ENCODE measurements at regions not wholly inside any gene's neighbourhood (a gene's known extent, or its start where the extent isn't known, plus 50 kb on each side); places are given as distances from the start of the nearest gene placed in this dataset.

DNA sequence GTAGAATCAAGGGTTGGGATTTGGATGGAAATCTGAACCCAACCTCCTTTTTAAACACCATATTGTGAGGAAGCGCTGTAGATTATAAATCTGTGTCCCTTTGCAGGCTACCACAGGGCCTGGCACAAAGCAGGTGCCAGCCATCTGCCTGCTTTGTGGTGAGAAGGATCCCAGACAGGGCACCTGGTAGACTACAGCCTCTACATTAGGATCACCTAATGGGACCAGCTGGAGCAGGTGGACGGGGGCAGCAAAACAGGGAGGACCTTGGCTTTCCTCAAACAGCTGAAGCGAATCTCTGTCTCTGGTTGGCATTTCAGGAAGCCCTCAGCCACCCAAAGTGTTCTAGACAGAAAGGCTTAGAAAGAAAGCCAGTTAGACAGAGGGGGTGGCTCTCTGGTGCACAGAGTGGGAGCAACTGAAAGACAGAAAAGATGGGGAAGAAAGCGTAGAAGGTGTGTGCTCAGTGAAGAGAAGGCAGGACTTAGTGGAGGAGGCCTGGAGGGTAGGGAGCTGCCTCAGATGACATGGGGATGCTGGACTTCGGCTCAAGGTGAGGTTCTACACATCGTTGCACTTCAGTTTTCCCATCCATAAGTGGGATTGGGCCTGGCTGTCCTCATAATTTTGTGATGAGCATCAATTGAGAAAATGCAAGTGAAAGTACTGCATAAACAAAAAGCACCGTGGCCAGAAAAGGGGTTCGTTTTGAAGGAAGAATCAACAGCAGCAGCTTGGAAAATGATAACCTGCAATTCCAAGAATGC lies 350.8 kb downstream of the CYRIA start:
- DNase-seq, result no peak

DNA sequence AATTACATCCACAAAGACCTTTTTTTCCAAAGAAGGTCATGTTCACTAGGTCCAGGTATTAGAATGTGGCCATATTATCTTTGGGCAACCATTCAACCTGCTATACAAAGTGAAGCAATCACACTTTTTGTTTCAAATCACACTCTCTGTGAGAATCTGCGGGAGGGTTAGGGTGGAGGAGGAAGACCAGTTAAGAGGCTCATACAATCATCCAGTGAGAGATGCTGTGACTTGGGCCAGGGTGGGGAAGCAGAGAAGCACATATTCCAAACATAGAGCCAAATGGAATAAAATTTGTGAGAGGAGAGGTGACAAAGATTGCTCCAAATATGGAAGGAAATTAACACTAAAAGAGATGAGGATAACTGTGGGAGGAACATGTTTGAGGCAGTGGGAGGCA lies 351.6 kb downstream of the CYRIA start:
- DNase-seq, result no peak

GRCh38 chr2:16313235-16313975 lies 352.2 kb downstream of the CYRIA start:
- no peak for DNase-seq

DNA sequence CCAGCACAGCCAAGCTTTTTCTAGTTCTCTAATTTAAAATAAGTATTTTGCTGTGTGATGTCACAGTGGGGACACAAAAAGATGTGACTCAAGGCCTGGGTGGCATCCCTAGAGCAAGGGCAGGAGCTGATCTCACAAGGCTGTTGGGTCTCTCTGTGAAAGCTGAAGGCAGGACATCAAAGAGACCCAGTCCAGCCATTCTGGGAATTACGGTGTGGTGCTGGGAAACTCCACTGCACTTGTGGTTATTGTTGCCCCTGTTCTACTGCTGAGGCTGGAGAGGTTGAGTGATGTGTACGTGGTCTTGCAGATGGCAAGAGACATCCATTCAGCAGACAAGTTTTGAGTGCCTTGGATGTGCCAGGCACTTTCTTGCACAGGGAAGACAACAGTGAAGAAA lies 352.9 kb downstream of the CYRIA start:
- DNase-seq, result no peak

DNA sequence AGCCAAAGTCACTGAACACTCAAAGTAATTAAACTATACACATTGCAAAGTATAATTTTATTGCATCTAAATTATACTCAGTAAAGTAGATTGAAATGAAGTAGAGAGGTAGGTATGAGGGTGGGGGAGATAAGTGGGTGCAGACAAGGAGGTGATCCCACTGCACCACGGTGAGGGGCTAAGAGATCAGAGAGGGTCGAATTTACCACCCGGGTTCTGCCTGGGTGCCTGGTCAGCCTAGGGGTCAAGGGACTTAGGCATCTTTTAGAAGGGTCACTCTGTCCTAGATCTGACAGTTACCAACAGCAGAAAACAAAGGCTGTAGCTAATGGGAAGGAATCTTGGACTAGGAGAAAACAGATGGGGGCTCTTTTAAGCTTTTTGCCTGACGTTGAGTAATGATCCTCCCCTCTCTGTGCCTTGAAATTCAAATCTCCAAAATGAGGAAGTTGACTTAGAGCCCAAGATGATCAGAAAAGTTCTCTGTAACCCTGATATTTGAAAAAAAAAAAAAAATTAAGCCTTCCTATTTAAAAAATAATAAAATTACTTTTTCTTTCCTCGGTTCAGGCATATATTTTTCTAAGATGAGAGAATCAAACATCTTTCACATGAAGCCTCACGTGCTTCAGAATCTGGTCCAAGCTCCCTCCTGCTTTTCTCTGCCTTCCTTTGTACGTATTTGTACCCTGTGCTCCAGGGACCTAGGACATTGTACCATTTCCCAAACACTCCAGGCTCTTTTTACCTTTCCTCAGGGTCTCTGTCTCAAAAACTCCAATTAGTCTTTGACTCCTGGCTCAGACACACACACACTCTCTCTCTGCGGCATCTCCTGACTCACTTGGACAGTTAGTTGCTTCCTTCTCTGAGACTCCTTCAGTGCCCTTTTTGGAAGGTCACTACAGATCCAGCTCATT lies 353.9 kb downstream of the CYRIA start:
- DNase-seq, result no peak

DNA sequence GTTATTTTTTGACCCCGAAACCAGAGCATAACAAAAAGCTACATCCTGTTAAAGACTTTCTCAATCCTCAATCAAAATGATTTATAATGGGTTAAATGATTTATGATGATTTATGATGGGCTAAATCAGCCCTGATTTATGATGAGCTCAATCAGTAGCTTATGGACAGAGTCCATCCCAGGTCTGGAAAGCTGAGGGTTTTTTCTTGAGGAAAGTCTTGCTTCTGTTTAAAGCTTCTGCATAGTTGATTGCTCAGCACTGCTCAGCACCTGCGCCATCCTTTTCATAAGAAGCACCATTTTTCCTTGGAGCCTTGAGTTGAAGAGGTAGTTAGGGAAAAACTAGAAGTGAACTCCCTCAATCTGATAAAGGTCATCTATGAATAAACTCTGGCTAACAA lies 356.8 kb downstream of the CYRIA start:
- DNase-seq, result no peak

- no peak for DNase-seq
Observed at GRCh38 chr2:16304876-16305590, 360.6 kb downstream of the CYRIA start.

- no peak for DNase-seq
Observed at GRCh38 chr2:16303761-16304160, 361.9 kb downstream of the CYRIA start.

GRCh38 chr2:16303273-16303577 lies 362.4 kb downstream of the CYRIA start:
- DNase-seq, result no peak

DNA sequence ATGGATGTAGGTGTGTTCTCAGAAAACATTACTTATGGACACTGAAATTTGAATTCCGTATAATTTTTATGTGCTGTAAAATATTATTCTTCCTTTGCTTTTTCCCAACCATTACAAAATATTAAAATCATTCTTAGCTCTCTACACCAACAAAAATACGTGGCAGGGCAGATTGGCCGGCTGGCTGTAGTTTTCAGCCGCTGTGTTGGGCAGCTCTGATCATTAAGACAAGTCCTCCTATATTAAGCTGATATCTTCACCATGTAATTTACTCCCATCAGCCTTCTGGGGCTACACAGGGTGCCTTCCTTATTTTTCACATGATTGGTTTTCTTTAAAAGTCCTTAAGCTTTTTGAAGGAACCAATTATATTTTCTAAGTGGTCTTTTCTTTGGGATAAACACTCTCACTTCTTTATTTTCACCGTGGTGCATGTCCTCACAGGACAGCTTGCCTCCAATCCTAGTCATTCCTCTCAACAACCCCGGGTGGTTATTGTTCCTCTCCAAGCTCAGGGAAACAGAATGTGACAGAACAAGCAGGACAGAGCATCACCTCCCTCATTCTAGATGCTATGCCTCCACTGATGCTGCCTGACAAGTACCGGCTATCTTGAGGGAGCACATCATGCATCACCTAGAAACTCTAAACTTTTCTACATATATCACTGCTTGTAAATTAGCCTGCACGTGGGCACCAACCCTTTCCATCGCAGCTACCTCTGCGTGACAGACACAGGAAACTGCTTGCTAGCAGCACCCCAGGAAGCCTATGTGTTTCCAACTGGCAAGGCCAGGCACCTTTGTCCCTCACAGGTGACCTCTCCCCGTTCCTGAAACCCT lies 362.3 kb downstream of the MYCN start:
- no peak for DNase-seq

GRCh38 chr2:16301961-16302360 lies 361.6 kb downstream of the MYCN start:
- no peak for DNase-seq

DNA sequence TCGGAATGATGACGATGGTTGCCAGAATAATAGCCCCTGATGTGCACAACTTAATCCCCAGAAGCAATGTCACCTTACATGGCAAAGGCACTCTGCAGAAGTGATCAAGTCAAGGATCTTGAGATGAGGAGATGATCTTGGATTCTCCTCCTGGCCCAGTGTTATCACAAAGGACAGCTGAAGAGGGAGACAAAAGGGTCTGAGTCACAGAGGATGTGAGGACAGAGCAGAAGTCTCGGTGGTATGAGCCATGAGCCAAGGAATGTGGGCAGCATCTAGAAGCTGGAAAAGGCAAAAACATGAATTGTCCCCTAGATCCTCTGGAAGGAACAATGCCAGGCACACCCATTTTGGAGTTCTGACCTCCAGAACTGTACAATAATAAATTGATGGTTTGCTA lies 358.5 kb downstream of the MYCN start:
- DNase-seq, result no peak

DNA sequence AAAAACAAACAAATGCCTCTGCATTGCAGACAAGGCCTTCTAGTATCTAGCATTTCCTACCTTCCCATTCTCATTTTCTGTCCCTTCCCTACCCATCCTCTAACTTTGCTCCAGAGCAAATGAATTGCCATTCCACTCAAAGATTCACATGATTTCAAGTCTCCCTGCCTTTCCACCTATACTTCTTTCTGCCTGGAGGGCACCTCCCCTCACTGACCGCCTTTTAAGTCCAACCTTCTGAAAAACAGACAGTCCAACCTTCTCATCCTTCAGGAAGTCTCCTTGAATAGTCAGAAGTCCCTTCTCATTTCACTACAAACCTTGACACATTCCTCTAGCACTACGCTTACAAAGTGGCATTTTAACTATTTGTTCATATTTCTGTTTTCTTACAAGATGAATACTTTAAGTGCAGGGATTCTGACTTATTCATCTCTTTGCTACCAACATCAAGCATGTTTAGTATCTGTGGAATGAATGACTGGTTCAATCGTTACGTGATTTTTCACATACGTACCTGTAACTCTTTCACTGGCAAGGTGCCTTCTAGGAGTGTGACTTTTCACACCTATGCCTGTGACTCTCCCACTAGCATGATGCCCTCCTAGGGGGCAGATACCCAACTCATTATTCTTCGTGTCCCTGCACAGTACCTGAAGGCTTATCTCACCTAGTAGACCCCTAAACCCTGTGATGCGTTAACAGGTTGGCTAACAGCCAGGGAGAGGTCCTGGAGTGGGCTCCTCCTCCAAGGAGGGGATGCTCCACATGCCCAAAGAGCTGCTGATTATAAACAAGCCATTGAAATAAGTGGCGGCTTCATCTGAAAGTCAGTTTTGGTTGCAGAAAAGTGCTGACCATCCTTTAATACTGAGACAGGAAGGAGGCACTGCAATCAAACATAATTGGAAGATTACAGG lies 356.2 kb downstream of the MYCN start:
- no peak for DNase-seq

DNA sequence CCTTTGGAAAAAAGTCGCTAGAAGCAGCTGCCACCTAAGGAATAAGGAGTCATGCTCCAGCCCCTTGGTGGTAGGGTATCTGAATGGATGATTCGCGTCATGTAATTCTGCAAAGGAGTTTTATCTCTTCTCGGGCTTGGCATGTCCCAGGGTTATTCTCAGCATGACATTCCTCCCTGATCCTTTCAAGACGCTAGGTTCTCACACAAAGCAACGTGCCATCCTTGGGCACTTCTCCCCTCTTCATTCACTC lies 355.6 kb downstream of the MYCN start:
- DNase-seq, result no peak

DNA sequence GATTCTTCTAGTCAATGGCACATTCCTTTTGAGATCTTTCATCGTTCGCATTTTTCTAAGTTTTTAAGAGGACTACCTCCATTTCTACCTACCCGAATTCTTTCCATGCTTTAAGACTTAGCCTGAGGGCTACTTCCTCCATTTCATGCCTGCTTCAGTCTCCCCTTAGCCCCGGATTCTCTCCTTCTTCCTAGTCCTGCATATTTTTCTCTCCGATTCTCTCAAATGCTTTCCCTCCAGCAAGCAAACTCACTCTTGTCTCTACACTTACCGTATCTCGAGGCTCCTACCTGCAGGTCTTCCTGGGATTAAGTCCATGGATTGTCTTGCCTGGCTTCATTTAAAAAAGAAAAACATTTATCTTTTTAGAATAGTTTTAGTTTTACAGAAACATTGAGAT lies 354.4 kb downstream of the MYCN start:
- DNase-seq, result no peak

DNA sequence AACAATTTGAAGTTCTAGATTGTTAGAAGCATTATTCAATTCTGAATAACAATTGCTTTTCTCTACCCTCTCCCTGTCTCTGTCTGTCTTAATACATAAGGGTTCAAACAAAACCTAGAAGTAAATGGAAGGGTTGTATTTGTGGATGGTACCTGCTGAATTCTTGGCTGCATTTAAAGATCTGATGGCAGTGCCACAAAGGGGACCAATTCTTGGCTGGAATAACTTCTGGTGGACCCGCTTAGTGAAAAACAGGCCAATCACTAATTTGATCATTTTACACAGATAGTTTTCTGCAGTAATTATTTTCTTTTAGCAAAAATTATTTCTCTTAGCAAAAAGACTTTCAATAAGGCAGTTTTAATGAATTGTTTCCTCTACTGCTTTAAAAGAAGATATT lies 353.5 kb downstream of the MYCN start:
- no peak for DNase-seq

DNA sequence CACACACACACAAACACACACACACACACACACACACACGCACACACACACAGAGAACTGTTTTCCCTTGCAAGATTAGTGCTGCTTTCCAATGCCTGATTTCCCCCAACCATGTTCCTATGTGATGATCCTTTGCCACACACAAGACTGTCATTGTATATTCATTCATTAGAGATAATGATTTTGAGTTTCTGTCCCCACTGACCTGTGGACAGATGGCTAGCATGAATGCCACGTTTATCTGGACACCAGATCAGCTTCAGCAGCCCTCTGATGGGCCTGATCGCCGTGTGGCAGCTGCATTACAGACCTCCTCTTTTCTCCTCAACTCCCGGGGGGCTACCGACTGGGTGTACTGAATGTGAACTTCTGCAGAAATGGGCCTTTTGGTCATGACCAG lies 353.0 kb downstream of the MYCN start:
- no peak for DNase-seq

- no peak for DNase-seq
Observed at GRCh38 chr2:16291731-16292550, 351.6 kb downstream of the MYCN start.

DNA sequence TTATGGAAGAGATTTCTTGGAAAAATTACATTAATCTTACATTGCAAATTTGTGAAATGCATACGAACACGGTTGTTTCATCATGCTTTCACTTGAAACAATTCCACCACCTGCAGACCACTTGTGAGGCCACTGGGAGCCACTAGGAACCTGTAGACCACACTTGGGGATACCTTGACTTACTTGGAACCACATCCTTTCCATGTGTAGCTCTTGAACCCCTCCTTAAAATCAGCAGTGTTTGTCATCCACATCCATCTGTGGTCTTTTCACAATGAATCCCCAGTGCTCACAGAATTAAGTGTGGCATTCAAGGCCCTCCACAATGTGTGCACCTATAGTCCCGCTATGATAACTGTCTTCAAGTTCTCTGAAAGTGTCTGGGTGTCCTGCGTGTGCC lies 350.9 kb downstream of the MYCN start:
- no peak for DNase-seq

GRCh38 chr2:16290311-16291020 lies 350.1 kb downstream of the MYCN start:
- no peak for DNase-seq
